IMR-90 (cell line): ENCODE measurements at regions not wholly inside any gene's neighbourhood (a gene's known extent, or its start where the extent isn't known, plus 50 kb on each side); places are given as distances from the start of the nearest gene placed in this dataset.

Experiments
- ATAC-seq: fragments of 200-7000 bp; cut with Tn5 transposase; 2 replicates; pipeline ENCODE4 v1.9.1; 2020; ENCODE audit warnings: low read depth, mild to moderate bottlenecking, moderate library complexity
- BruUV-seq: library from RNA; stranded (reverse); fragments of 400-500 nt; replicated peaks from 2 replicates; lab custom pipeline; 2021; lab: Mats Ljungman, UMichigan
- CTCF ChIA-PET: fragments of 300-600 bp; formaldehyde crosslinking; extraction: SDS; loops from one replicate; lab custom pipeline; 2021; ENCODE audit warnings: antibody characterized with exemption; lab: Yijun Ruan, JAX
- POLR2A ChIA-PET: fragments of 300-600 bp; sonication (Branson Sonifier 250); formaldehyde crosslinking; loops from one replicate; lab custom pipeline; 2022; ENCODE audit warnings: antibody characterized with exemption; ENCODE audit not compliant: unreplicated experiment; lab: Charles Lee
- DNase-seq: peaks from one replicate; pipeline ENCODE4 v3.0.0; 2013
- H2AFZ ChIP-seq: replicated peaks from 2 replicates; pipeline ENCODE3; 2013; ENCODE audit warnings: low read length, mild to moderate bottlenecking; ENCODE audit not compliant: poor library complexity
- H2AK5ac ChIP-seq: 2 replicates; pipeline ENCODE4 v1.6.1; 2013; ENCODE audit warnings: low read depth, low read length, inconsistent platforms
- H2AK9ac ChIP-seq: replicated peaks from 2 replicates; pipeline ENCODE3; 2013; ENCODE audit warnings: mild to moderate bottlenecking, low read depth, low read length, moderate library complexity; ENCODE audit not compliant: poor library complexity
- H2BK120ac ChIP-seq: 2 replicates; pipeline ENCODE4 v1.6.1; 2013; ENCODE audit warnings: low read depth, low read length, inconsistent platforms
- H2BK15ac ChIP-seq: 3 replicates; pipeline ENCODE4 v1.6.1; 2013; ENCODE audit warnings: low read depth, low read length, inconsistent platforms
- H2BK20ac ChIP-seq: 2 replicates; pipeline ENCODE4 v1.6.1; 2013; ENCODE audit warnings: low read depth, mild to moderate bottlenecking, inconsistent platforms, low read length, moderate library complexity
- H2BK5ac ChIP-seq: 2 replicates; pipeline ENCODE4 v1.6.1; 2013; ENCODE audit warnings: mild to moderate bottlenecking, low read depth, low read length, inconsistent platforms; ENCODE audit not compliant: poor library complexity, severe bottlenecking
- H3K14ac ChIP-seq: replicated peaks from 2 replicates; pipeline ENCODE4 v1.6.1; 2013; ENCODE audit warnings: low read depth, low read length, inconsistent platforms
- H3K18ac ChIP-seq: 2 replicates; pipeline ENCODE4 v1.6.1; 2013; ENCODE audit warnings: low read depth, low read length, control low read depth
- H3K23ac ChIP-seq: 2 replicates; pipeline ENCODE4 v1.6.1; 2013; ENCODE audit warnings: low read depth, low read length, inconsistent platforms
- H3K27ac ChIP-seq: 2 replicates; pipeline ENCODE4 v1.5.1; 2013; ENCODE audit warnings: mild to moderate bottlenecking, control low read depth, low read length; ENCODE audit not compliant: insufficient read depth
- H3K27me3 ChIP-seq: 2 replicates; pipeline ENCODE4 v1.6.1; 2013; ENCODE audit warnings: low read length; ENCODE audit not compliant: control insufficient read depth, insufficient read depth
- H3K36me3 ChIP-seq: 2 replicates; pipeline ENCODE4 v1.6.1; 2013; ENCODE audit warnings: low read length, mixed read lengths; ENCODE audit not compliant: control insufficient read depth, insufficient read depth
- H3K4ac ChIP-seq: 2 replicates; pipeline ENCODE4 v1.6.1; 2013; ENCODE audit warnings: low read depth, low read length, inconsistent platforms
- H3K4me1 ChIP-seq: 2 replicates; pipeline ENCODE4 v1.6.1; 2013; ENCODE audit warnings: low read length, mixed read lengths; ENCODE audit not compliant: control insufficient read depth, insufficient read depth
- H3K4me2 ChIP-seq: 2 replicates; pipeline ENCODE4 v1.6.1; 2013; ENCODE audit warnings: low read depth, mild to moderate bottlenecking, control low read depth, low read length, moderate library complexity
- H3K4me3 ChIP-seq: 2 replicates; pipeline ENCODE4 v1.5.1; 2013; ENCODE audit warnings: low read depth, mild to moderate bottlenecking, control low read depth, low read length, moderate library complexity; ENCODE audit not compliant: insufficient read depth
- H3K56ac ChIP-seq: 2 replicates; pipeline ENCODE4 v1.6.1; 2013; ENCODE audit warnings: low read length, inconsistent platforms; ENCODE audit not compliant: insufficient read depth; ENCODE audit errors: extremely low read depth
- H3K79me1 ChIP-seq, 2 experiments: 2 replicates each; pipeline ENCODE4 v1.6.1; 2013; ENCODE audit warnings: low read length in 2 of 2, inconsistent platforms in 1 of 2, low read depth in 1 of 2
- H3K9ac ChIP-seq: 2 replicates; pipeline ENCODE4 v1.6.1; 2013; ENCODE audit warnings: low read depth, low read length, control low read depth
- H3K9me1 ChIP-seq: 2 replicates; pipeline ENCODE4 v1.6.1; 2013; ENCODE audit warnings: low read length, inconsistent platforms; ENCODE audit not compliant: insufficient read depth
- H3K9me3 ChIP-seq: 2 replicates; pipeline ENCODE4 v1.6.1; 2013; ENCODE audit warnings: low read length; ENCODE audit not compliant: control insufficient read depth, insufficient read depth
- H4K20me1 ChIP-seq: 2 replicates; pipeline ENCODE4 v1.6.1; 2013; ENCODE audit warnings: low read length, inconsistent platforms; ENCODE audit not compliant: insufficient read depth
- H4K5ac ChIP-seq: 2 replicates; pipeline ENCODE4 v1.6.1; 2013; ENCODE audit warnings: mild to moderate bottlenecking, low read depth, low read length, control low read depth
- H4K8ac ChIP-seq, 2 experiments: 2 replicates each; pipeline ENCODE4 v1.6.1; 2013; ENCODE audit warnings: low read depth in 2 of 2, low read length in 2 of 2, control low read depth in 1 of 2, inconsistent platforms in 1 of 2
- H4K91ac ChIP-seq: 2 replicates; pipeline ENCODE4 v1.6.1; 2013; ENCODE audit warnings: low read depth, low read length, inconsistent platforms; ENCODE audit not compliant: insufficient read depth
- FOS ChIP-seq: fragments of 150-350 bp; IDR thresholded peaks from 2 replicates; pipeline ENCODE4 v1.6.1; 2016; ENCODE audit warnings: low read depth, low read length
- MXI1 ChIP-seq: IDR thresholded peaks from 2 replicates; pipeline ENCODE4 v1.6.1; 2012; ENCODE audit warnings: low read depth, mild to moderate bottlenecking, low read length, moderate library complexity, borderline replicate concordance
- POLR2A ChIP-seq: IDR thresholded peaks from 2 replicates; pipeline ENCODE4 v1.6.1; 2012; ENCODE audit warnings: mild to moderate bottlenecking, low read depth, low read length
- RCOR1 ChIP-seq: IDR thresholded peaks from 2 replicates; pipeline ENCODE4 v1.6.1; 2012; ENCODE audit warnings: mild to moderate bottlenecking, low read length, improper control_type of control experiment; ENCODE audit not compliant: insufficient replicate concordance
- SMC3 ChIP-seq: fragments of 150-350 bp; IDR thresholded peaks from 2 replicates; pipeline ENCODE4 v1.6.1; 2016; ENCODE audit warnings: low read depth, mild to moderate bottlenecking, antibody characterized with exemption, low read length, moderate library complexity
- dilution Hi-C: fragments of 300-500 bp; cut with HindIII; formaldehyde crosslinking; loops from one replicate; pipeline ENCODE4 v1.14.3; 2018; ENCODE audit warnings: low sequenced_read_pairs; ENCODE audit not compliant: unreplicated experiment
- in situ Hi-C: fragments of 300-500 bp; cut with MboI; formaldehyde crosslinking; loops from 3 replicates; pipeline ENCODE4 v1.14.3; 2019; ENCODE audit warnings: low sequenced_read_pairs, inconsistent platforms, mixed read lengths
- intact Hi-C: fragments of 100-400 bp; cut with micrococcal nuclease; formaldehyde crosslinking; loops from 2 replicates; pipeline ENCODE4 v1.10.0; 2022
- TF ChIP-seq, protein P1 (sequence below): fragments of 150-350 bp; IDR thresholded peaks from 2 replicates; pipeline ENCODE4 v1.6.1; 2016; ENCODE audit warnings: low read depth, mild to moderate bottlenecking, low read length, moderate library complexity, borderline replicate concordance

DNA sequence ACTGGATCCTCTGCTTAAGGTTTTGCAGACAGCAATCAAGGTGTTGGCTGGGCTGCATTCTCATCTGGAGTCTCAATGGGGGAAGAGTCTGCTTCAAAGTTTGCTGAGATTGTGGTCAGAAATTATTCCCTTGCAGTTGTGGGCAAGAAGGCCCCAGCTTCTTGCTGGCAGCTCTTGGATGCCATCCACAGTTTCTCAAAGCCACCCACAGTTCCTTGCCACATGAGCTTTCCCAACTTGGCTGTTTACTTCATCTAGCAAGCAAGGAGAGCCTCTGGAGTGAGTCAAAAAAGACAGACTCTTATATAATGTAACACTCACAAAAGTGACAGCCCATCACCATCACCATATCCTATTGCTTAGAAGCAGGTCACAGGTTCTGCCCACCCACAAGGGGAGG lies 62.1 kb upstream of the ABHD2 start:
- no peak for DNase-seq
- Histone ChIP-seq H2BK20ac (no peak overlapping the region), H2AFZ (no peak overlapping the region), H3K9me1 (no peaks in the 10 kb centered on the region), H4K8ac (no peak overlapping the region), H3K27me3 (no peaks in the 10 kb centered on the region), H3K4ac (no peak overlapping the region), H3K36me3 (no peaks in the 10 kb centered on the region), H3K18ac (no peak overlapping the region), H3K56ac (no peak overlapping the region), H3K4me2 (no peak overlapping the region), H4K91ac (no peak overlapping the region), H2BK120ac (no peak overlapping the region), H3K14ac (no peak overlapping the region), H2BK5ac (no peak overlapping the region), H3K23ac (no peak overlapping the region), H2BK15ac (no peak overlapping the region), H2AK9ac (no peak overlapping the region), H3K9ac (no peak overlapping the region), H4K5ac (no peak overlapping the region), H3K27ac (no peak overlapping the region), H4K20me1 (no peaks in the 10 kb centered on the region), H2AK5ac (no peak overlapping the region), H3K4me3 (no peak overlapping the region), H3K9me3 (peaks cover 5% of the 10 kb centered on the region), H3K4me1 (no peaks in the 10 kb centered on the region), H3K79me1 (no peaks in the 10 kb centered on the region)
- BruUV-seq, result no TSS peak
- POLR2A ChIA-PET, result no interaction called here
- in situ Hi-C loops, result no loop called here
- ATAC-seq, result no peak
- no peak for TF ChIP-seq FOS
- no peak for TF ChIP-seq RCOR1
- TF ChIP-seq, protein P1, sequence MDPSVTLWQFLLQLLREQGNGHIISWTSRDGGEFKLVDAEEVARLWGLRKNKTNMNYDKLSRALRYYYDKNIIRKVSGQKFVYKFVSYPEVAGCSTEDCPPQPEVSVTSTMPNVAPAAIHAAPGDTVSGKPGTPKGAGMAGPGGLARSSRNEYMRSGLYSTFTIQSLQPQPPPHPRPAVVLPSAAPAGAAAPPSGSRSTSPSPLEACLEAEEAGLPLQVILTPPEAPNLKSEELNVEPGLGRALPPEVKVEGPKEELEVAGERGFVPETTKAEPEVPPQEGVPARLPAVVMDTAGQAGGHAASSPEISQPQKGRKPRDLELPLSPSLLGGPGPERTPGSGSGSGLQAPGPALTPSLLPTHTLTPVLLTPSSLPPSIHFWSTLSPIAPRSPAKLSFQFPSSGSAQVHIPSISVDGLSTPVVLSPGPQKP, result no peak
- no peak for TF ChIP-seq MXI1
- TF ChIP-seq POLR2A, result no peak
- TF ChIP-seq SMC3, result no peak
- CTCF ChIA-PET, result interaction anchor here (0.8 kb wide), 1 partner anchor 146 kb away, joined by 3 read pairs; no protein-coding TSS in a partner anchor
- dilution Hi-C loops, result no loop called here
- intact Hi-C loops, result no loop called here
